Left lobe of liver (tissue), 2 donors: ENCODE measurements at regions not wholly inside any gene's neighbourhood (a gene's known extent, or its start where the extent isn't known, plus 50 kb on each side); places are given as distances from the start of the nearest gene placed in this dataset.

Experiments
- ATAC-seq: fragments of 200-7000 bp; cut with Tn5 transposase; one replicate; pipeline ENCODE4 v1.9.1; 2020; ENCODE audit warnings: mild to moderate bottlenecking, moderate library complexity
- DNase-seq: peaks from one replicate; pipeline ENCODE4 v3.0.0-alpha.2; 2020; ENCODE audit warnings: low spot score
- donor health status: DM: no; HTN: no; CAD: no; lungs with moderate emphysema.
- donor health status: DM: no; HTN: yes; CAD: no.

GRCh38 chr4:10949039-10949733, 264.6 kb upstream of the CLNK start:
- ATAC-seq (no peak), DNase-seq (no peak)

GRCh38 chr4:10947898-10948297, 263.3 kb upstream of the CLNK start:
- no peak for ATAC-seq
- no peak for DNase-seq

- ATAC-seq (no peak), DNase-seq (no peak)
Observed at GRCh38 chr4:10944321-10944720, 259.8 kb upstream of the CLNK start.

GRCh38 chr4:10942156-10942555, 257.6 kb upstream of the CLNK start:
- ATAC-seq (no peak), DNase-seq (no peak)

- DNase-seq (no peak), ATAC-seq (no peak)
Observed at GRCh38 chr4:10929818-10930217, 245.2 kb upstream of the CLNK start.

- ATAC-seq = no peak
- no peak for DNase-seq
Observed at GRCh38 chr4:10925996-10926395, 241.4 kb upstream of the CLNK start.

- ATAC-seq = peak; percentile 63
- no peak for DNase-seq
Observed at GRCh38 chr4:10924274-10924673, 239.7 kb upstream of the CLNK start.

GRCh38 chr4:10917566-10917965, 233.0 kb upstream of the CLNK start:
- ATAC-seq (peak; percentile 66), DNase-seq (peak; percentile 53)

- DNase-seq = no peak
- ATAC-seq = no peak
Observed at GRCh38 chr4:10898072-10898471, 213.5 kb upstream of the CLNK start.

GRCh38 chr4:10897076-10897475, 212.5 kb upstream of the CLNK start:
- DNase-seq = no peak
- ATAC-seq = no peak

- ATAC-seq = no peak
- no peak for DNase-seq
Observed at GRCh38 chr4:10893395-10893794, 208.8 kb upstream of the CLNK start.

- DNase-seq = no peak
- no peak for ATAC-seq
Observed at GRCh38 chr4:10891866-10892265, 207.3 kb upstream of the CLNK start.

GRCh38 chr4:10889819-10890218, 205.3 kb upstream of the CLNK start:
- ATAC-seq (no peak), DNase-seq (no peak)

GRCh38 chr4:10879411-10880110, 195.0 kb upstream of the CLNK start:
- ATAC-seq (no peak), DNase-seq (no peak)

- ATAC-seq (no peak), DNase-seq (no peak)
Observed at GRCh38 chr4:10878861-10879260, 194.3 kb upstream of the CLNK start.

- DNase-seq (no peak), ATAC-seq (no peak)
Observed at GRCh38 chr4:10877076-10877475, 192.5 kb upstream of the CLNK start.

- DNase-seq = no peak
- ATAC-seq = no peak
Observed at GRCh38 chr4:10875144-10875799, 190.7 kb upstream of the CLNK start.

- DNase-seq = no peak
- no peak for ATAC-seq
Observed at GRCh38 chr4:10873809-10874208, 189.2 kb upstream of the CLNK start.

GRCh38 chr4:10872833-10873517, 188.4 kb upstream of the CLNK start:
- no peak for ATAC-seq

GRCh38 chr4:10866666-10867065, 182.1 kb upstream of the CLNK start:
- DNase-seq (no peak), ATAC-seq (no peak)

More at GRCh38 chr4:10872833-10873517, 188.4 kb upstream of the CLNK start:
- no peak for DNase-seq

GRCh38 chr4:10861036-10861435, 176.5 kb upstream of the CLNK start:
- DNase-seq (no peak), ATAC-seq (no peak)
